GM12891 (cell line): ENCODE measurements at regions not wholly inside any gene's neighbourhood (a gene's known extent, or its start where the extent isn't known, plus 50 kb on each side); places are given as distances from the start of the nearest gene placed in this dataset.

ENCODE experiments used
- DNase-seq: peaks from one replicate; pipeline ENCODE4 v3.0.0; 2011; ENCODE audit warnings: low spot score; ENCODE audit not compliant: insufficient read length
- FAIRE-seq: peaks from 2 replicates; lab custom pipeline; 2011; peaks lifted over from hg19 to GRCh38; lab: Jason Lieb, UNC
- PAX5 ChIP-seq: IDR thresholded peaks from 2 replicates; pipeline ENCODE4 v1.6.1; 2011; ENCODE audit warnings: low read length, moderate library complexity, mild to moderate bottlenecking; ENCODE audit not compliant: insufficient read depth, severe bottlenecking
- POLR2A ChIP-seq: IDR thresholded peaks from 2 replicates; pipeline ENCODE4 v1.6.1; 2011; ENCODE audit warnings: low read depth, low read length, control low read depth
- POLR2AphosphoS5 ChIP-seq: IDR thresholded peaks from 2 replicates; pipeline ENCODE4 v1.6.1; 2011; ENCODE audit warnings: low read depth, low read length, control low read depth
- POU2F2 ChIP-seq: IDR thresholded peaks from 2 replicates; pipeline ENCODE4 v1.6.1; 2011; ENCODE audit warnings: low read depth, mild to moderate bottlenecking, control low read depth, low read length, moderate library complexity
- SPI1 ChIP-seq: IDR thresholded peaks from 2 replicates; pipeline ENCODE4 v1.6.1; 2011; ENCODE audit warnings: low read depth, low read length, control low read depth
- TAF1 ChIP-seq: IDR thresholded peaks from 2 replicates; pipeline ENCODE4 v1.6.1; 2011; ENCODE audit warnings: low read depth, low read length, control low read depth

DNA sequence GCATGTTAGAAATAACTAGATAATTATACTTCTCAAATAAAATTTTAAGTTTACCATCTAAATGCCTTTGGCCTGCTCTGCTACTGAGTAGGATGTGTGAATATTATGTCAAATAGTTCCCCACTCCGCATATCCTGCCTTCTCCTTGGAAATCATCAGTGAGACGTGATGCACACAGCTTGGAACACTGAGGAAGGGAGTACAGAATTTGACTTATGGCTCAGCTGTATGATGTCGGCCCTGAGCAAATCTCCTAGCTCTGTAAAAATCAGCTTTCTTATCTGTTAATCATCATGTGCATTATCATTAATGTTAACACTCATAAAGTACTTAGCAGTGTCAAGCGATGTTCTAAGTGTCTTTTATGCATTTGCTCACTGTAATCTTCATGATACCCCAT, 241.0 kb upstream of the ANKRD50 start:
- DNase-seq (no peak), FAIRE-seq (no peak)
- no peak for TF ChIP-seq SPI1
- no peak for TF ChIP-seq TAF1
- TF ChIP-seq PAX5 = no peak
- no peak for TF ChIP-seq POLR2A
- TF ChIP-seq POLR2AphosphoS5 = no peak
- TF ChIP-seq POU2F2 = no peak

DNA sequence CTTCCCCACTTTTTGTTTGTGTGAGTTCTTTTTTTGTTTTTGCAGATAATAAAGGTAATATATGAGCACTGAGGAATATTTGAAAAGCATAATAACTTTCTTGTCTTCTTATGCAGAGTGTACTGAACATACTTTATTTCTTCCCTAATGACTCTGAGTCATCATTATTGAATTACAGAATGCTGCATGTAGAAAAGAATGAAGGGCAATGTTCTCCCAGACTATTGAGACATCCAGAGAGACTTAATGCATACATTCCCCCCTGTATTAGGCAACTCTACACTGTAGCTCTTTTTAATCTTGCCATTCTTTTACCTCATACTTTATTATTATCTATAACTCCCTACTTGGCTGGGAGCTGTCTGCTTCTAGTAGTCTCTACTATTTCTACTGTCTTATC, 240.5 kb upstream of the ANKRD50 start:
- DNase-seq (no peak), FAIRE-seq (no peak)
- TF ChIP-seq TAF1 = no peak
- no peak for TF ChIP-seq SPI1
- no peak for TF ChIP-seq PAX5
- no peak for TF ChIP-seq POU2F2
- TF ChIP-seq POLR2AphosphoS5 = no peak
- TF ChIP-seq POLR2A = no peak

- TF ChIP-seq POLR2AphosphoS5 (no peak), POLR2A (no peak), SPI1 (no peak)
- DNase-seq (no peak), FAIRE-seq (no peak)
These were observed 240.1 kb upstream of the ANKRD50 start for GRCh38 chr4:124952601-124953000.

- DNase-seq (no peak), FAIRE-seq (no peak)
- TF ChIP-seq SPI1 (no peak), POLR2AphosphoS5 (no peak), POU2F2 (no peak), TAF1 (no peak), POLR2A (no peak)
These were observed 236.6 kb upstream of the ANKRD50 start for GRCh38 chr4:124948976-124949597.

- FAIRE-seq (no peak), DNase-seq (no peak)
- TF ChIP-seq TAF1 (no peak), POLR2AphosphoS5 (no peak), PAX5 (no peak), POLR2A (no peak), SPI1 (no peak), POU2F2 (no peak)
These were observed 235.2 kb upstream of the ANKRD50 start for GRCh38 chr4:124947622-124948265.

GRCh38 chr4:124946696-124947095, 234.2 kb upstream of the ANKRD50 start:
- no peak for DNase-seq
- TF ChIP-seq TAF1 (no peak), POLR2AphosphoS5 (no peak), POLR2A (no peak), SPI1 (no peak), POU2F2 (no peak), PAX5 (no peak)
- FAIRE-seq = no peak

DNA sequence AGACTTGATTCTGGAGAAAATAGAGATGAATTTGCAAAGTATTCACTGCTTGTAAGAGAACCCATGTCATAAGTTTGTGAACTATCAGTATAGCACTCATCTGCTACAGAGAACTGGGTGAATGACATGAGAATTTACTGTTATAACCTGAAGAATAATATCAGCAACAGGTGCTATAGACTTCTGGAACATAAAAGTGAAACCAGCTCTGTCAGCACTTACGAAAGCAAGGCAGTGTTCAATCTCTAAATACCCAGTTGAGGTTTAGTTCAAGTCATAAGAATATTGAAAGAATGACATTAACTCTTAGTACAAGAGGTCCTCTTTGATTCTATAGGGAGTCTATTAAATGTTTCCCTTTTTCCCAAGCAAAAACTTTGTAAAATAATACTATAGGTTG, 232.9 kb upstream of the ANKRD50 start:
- TF ChIP-seq SPI1 (no peak), POLR2AphosphoS5 (no peak), POU2F2 (no peak), PAX5 (no peak), POLR2A (no peak), TAF1 (no peak)
- FAIRE-seq = no peak

GRCh38 chr4:124943938-124944337, 231.4 kb upstream of the ANKRD50 start:
- no peak for DNase-seq
- TF ChIP-seq POU2F2 (no peak), POLR2AphosphoS5 (no peak), PAX5 (no peak), SPI1 (no peak), TAF1 (no peak), POLR2A (no peak)
- FAIRE-seq = no peak

More for the DNA sequence above, 232.9 kb upstream of the ANKRD50 start:
- DNase-seq = no peak

DNA sequence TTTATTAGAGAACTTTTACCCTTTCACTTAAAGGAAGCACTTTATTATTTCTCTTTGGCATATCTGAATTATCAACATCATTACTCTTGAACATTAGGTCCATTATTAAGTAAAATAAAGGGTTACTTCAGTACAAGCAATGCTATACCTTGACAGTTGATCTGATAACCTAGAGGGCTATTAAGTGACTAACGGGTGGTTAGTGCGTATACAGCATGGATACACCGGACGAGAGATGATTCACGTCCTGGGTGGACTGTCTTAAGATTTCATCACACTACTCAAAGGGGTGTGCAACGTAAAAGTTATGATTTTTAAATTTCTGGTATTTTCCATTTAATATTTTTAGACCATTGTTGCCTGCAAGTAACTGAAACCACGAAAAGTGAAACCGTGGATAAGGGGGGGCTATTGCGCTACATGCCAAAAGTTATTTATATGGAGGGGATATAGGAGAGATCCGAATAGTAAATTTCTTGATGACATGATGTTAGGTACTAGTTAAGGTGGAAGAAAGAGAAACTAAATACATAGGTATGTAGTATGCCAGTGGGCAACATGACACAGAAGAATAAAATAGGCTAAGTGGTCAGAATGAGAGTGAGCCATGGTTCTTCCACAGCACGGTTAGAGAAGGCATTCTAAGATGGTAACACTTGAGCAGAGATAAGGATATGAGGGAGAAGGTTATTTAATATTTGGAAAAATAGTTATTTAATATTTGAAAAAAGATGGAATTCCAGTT, 230.8 kb upstream of the ANKRD50 start:
- TF ChIP-seq POLR2A = no peak
- TF ChIP-seq TAF1 = no peak
- no peak for TF ChIP-seq POU2F2
- no peak for TF ChIP-seq SPI1
- no peak for TF ChIP-seq PAX5
- TF ChIP-seq POLR2AphosphoS5 = no peak
- DNase-seq = no peak
- FAIRE-seq = no peak
